GM12878 (cell line): ENCODE measurements at regions not wholly inside any gene's neighbourhood (a gene's known extent, or its start where the extent isn't known, plus 50 kb on each side); places are given as distances from the start of the nearest gene placed in this dataset.

ENCODE experiments used
- ATAC-seq: fragments of 200-7000 bp; cut with Tn5 transposase; 3 replicates; pipeline ENCODE4 v1.9.1; 2020; ENCODE audit warnings: mild to moderate bottlenecking, moderate library complexity
- BruUV-seq: library from RNA; stranded (reverse); fragments of 400-500 nt; replicated peaks from 2 replicates; lab custom pipeline; 2021; lab: Mats Ljungman, UMichigan
- CTCF ChIA-PET: fragments of 300-600 bp; sonication (Branson Sonifier 250); formaldehyde crosslinking; extraction: SDS; loops from one replicate; lab custom pipeline; 2021; ENCODE audit warnings: inconsistent platforms; lab: Yijun Ruan, JAX
- POLR2A ChIA-PET: fragments of 350-600 bp; formaldehyde crosslinking; extraction: SDS; loops from one replicate; lab custom pipeline; 2021; ENCODE audit warnings: inconsistent platforms; lab: Charles Lee
- RAD21 ChIA-PET: fragments of 300-600 bp; sonication (Branson Sonifier 250); formaldehyde crosslinking; loops from one replicate; lab custom pipeline; 2023; ENCODE audit warnings: antibody characterized with exemption; ENCODE audit not compliant: unreplicated experiment; lab: Charles Lee
- SMC1A ChIA-PET: fragments of 300-600 bp; sonication (Branson Sonifier 250); formaldehyde crosslinking; loops from one replicate; lab custom pipeline; 2023; ENCODE audit not compliant: unreplicated experiment, uncharacterized antibody; lab: Charles Lee
- DNase-seq: peaks from one replicate; pipeline ENCODE4 v3.0.0-alpha.2; 2011; ENCODE audit warnings: low read depth, low spot score
- FAIRE-seq: peaks from 3 replicates; lab custom pipeline; 2011; peaks lifted over from hg19 to GRCh38; lab: Jason Lieb, UNC
- H2AFZ ChIP-seq: 2 replicates; pipeline ENCODE4 v1.6.0; 2011; ENCODE audit warnings: low read depth, low read length, control low read depth; ENCODE audit not compliant: control insufficient read depth
- H3K27ac ChIP-seq: 2 replicates; pipeline ENCODE4 v1.5.1; 2011; ENCODE audit warnings: control low read depth; ENCODE audit not compliant: control insufficient read depth, insufficient read depth
- H3K27me3 ChIP-seq, 2 experiments: replicated peaks in 1 of 2; 2 replicates each; pipeline versions ENCODE4 v1.6.0 to v1.6.1; 2011; ENCODE audit warnings: low read length in 1 of 2; ENCODE audit not compliant: control insufficient read depth in 2 of 2, insufficient read depth in 2 of 2
- H3K36me3 ChIP-seq, 2 experiments: 2 replicates each; pipeline ENCODE4 v1.5.1; 2011; ENCODE audit warnings: low read length in 1 of 2; ENCODE audit not compliant: control insufficient read depth in 2 of 2, insufficient read depth in 2 of 2
- H3K4me1 ChIP-seq: 2 replicates; pipeline ENCODE4 v1.6.1; 2011; ENCODE audit warnings: mild to moderate bottlenecking, low read length, moderate library complexity, mixed read lengths; ENCODE audit not compliant: control insufficient read depth, insufficient read depth
- H3K4me2 ChIP-seq: 2 replicates; pipeline ENCODE4 v1.6.0; 2011; ENCODE audit warnings: control low read depth; ENCODE audit not compliant: control insufficient read depth, insufficient read depth
- H3K4me3 ChIP-seq: fragments of 200-600 bp; sonication (generic); 2 replicates; pipeline ENCODE4 v1.5.1; 2016
- H3K79me2 ChIP-seq: 2 replicates; pipeline ENCODE4 v1.6.0; 2011; ENCODE audit warnings: low read length; ENCODE audit not compliant: control insufficient read depth, insufficient read depth
- H3K9ac ChIP-seq: 2 replicates; pipeline ENCODE4 v1.8.0; 2011; ENCODE audit warnings: low read length, control low read depth, mixed read lengths; ENCODE audit not compliant: control insufficient read depth, insufficient read depth
- H3K9me3 ChIP-seq: replicated peaks from 3 replicates; pipeline ENCODE4 v1.5.1; 2011; ENCODE audit warnings: mild to moderate bottlenecking, low read length; ENCODE audit not compliant: control insufficient read depth, insufficient read depth
- H4K20me1 ChIP-seq: 2 replicates; pipeline ENCODE4 v1.6.0; 2011; ENCODE audit not compliant: control insufficient read depth, insufficient read depth
- BACH1 ChIP-seq: fragments of 450-650 bp; IDR thresholded peaks from 2 replicates; pipeline ENCODE4 v1.6.1; 2017; ENCODE audit warnings: mild to moderate bottlenecking, borderline replicate concordance
- CEBPB ChIP-seq, 2 experiments: fragments of 150-350 bp in 1 of 2; IDR thresholded peaks; 2 replicates each; pipeline ENCODE4 v1.6.1; 2012 to 2014; ENCODE audit warnings: low read depth in 2 of 2, low read length in 2 of 2, borderline replicate concordance in 1 of 2, inconsistent platforms in 1 of 2
- DPF2 ChIP-seq: fragments of 450-650 bp; IDR thresholded peaks from 2 replicates; pipeline ENCODE4 v1.6.1; 2017; ENCODE audit warnings: mild to moderate bottlenecking
- IRF4 ChIP-seq: IDR thresholded peaks from 2 replicates; pipeline ENCODE4 v1.6.1; 2011; ENCODE audit warnings: low read depth, low read length
- PAX5 ChIP-seq: IDR thresholded peaks from 2 replicates; pipeline ENCODE4 v1.6.1; 2011; ENCODE audit warnings: low read depth, low read length, borderline replicate concordance
- TCF3 ChIP-seq: IDR thresholded peaks from 2 replicates; pipeline ENCODE4 v1.6.1; 2012; ENCODE audit warnings: low read depth, mild to moderate bottlenecking, low read length, borderline replicate concordance; ENCODE audit not compliant: insufficient read depth
- USF2 ChIP-seq: IDR thresholded peaks from 2 replicates; pipeline ENCODE4 v1.6.1; 2011; ENCODE audit warnings: low read depth, low read length, improper control_type of control experiment, borderline replicate concordance
- ZNF24 ChIP-seq: fragments of 450-650 bp; IDR thresholded peaks from 2 replicates; pipeline ENCODE4 v1.6.1; 2017; ENCODE audit warnings: antibody characterized with exemption, mild to moderate bottlenecking
- ZZZ3 ChIP-seq: IDR thresholded peaks from 2 replicates; pipeline ENCODE4 v1.6.1; 2011; ENCODE audit warnings: low read depth; ENCODE audit not compliant: control insufficient read depth, insufficient read length
- WGBS: methylation state at CpG from one replicate; pipeline ENCODE4 v1.1.6; 2016; ENCODE audit warnings: low lambda C conversion rate; ENCODE audit not compliant: insufficient replicate concordance, insufficient coverage; ENCODE audit errors: missing lambda C conversion rate; 5-methylcytosine and 5-hydroxymethylcytosine counted together
- in situ Hi-C: fragments of 300-500 bp; cut with MboI; formaldehyde crosslinking; loops from 9 replicates; pipeline ENCODE4 v1.14.3; 2018; ENCODE audit warnings: mixed read lengths
- intact Hi-C: fragments of 100-400 bp; cut with micrococcal nuclease; formaldehyde crosslinking; loops from one replicate; pipeline ENCODE4 v1.14.2; 2022; ENCODE audit not compliant: unreplicated experiment

GRCh38 chr5:174919351-174919750 is 195.0 kb downstream of the MSX2 start:
- TF ChIP-seq ZZZ3, result no peak
- TF ChIP-seq TCF3, result no peak
- no peak for TF ChIP-seq BACH1
- TF ChIP-seq IRF4, result no peak
- TF ChIP-seq DPF2, result no peak
- no peak for TF ChIP-seq PAX5
- no peak for TF ChIP-seq ZNF24
- TF ChIP-seq CEBPB (IDR thresholded peaks at IDR 0.05; ENCODE audit: borderline replicate concordance in 1 of 2, low read depth in 2 of 2, low read length in 2 of 2), result no peak
- TF ChIP-seq USF2, result no peak
- ChIA-PET RAD21 (interaction anchor here (0.7 kb wide), 1 partner anchor 18 kb away, joined by 3 read pairs; no protein-coding TSS in a partner anchor), SMC1A (no interaction called here), CTCF (interaction anchor here (0.8 kb wide), 1 partner anchor 500 kb away, joined by 4 read pairs; no protein-coding TSS in a partner anchor), POLR2A (no interaction called here)
- in situ Hi-C loops, result no loop called here
- intact Hi-C loops, result no loop called here
- Histone ChIP-seq H3K79me2 (no peaks in the 10 kb centered on the region), H3K9ac (no peak overlapping the region), H3K9me3 (no peaks in the 10 kb centered on the region), H2AFZ (no peak overlapping the region), H3K36me3 (no peaks in the 10 kb centered on the region), H3K4me3 (no peak overlapping the region), H3K4me1 (no peaks in the 10 kb centered on the region), H4K20me1 (no peaks in the 10 kb centered on the region), H3K4me2 (no peak overlapping the region), H3K27ac (no peak overlapping the region), H3K27me3 (no peaks in the 10 kb centered on the region)
- 4% methylated on average over 3 of the region's 3 CpGs for WGBS
- ATAC-seq, result no peak
- FAIRE-seq, result no peak
- DNase-seq, result no peak
- no TSS peak for BruUV-seq
